ENCODE measurements at regions not wholly inside any gene's neighbourhood (a gene's known extent, or its start where the extent isn't known, plus 50 kb on each side); places are given as distances from the start of the nearest gene placed in this dataset.

DNA sequence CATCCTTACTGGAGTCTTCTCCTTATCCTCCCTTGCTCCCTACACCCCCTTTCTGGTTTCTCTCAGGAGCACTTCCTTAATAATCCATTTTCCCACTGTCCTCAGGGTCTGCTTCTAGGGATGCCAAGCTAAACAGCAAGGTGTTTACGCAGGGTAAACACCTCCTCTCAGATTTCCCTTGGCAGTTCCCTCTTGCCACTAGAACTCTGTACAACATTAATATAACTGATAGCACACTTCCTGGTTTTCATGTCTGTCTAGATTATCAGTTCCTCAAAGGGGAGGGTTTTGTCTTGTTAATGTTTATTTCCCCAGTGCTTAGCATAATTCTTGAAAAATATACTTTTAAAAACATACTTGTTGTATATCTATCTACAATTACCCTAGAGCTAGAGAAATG lies 118.0 kb upstream of the SLC24A5 start:
- Histone ChIP-seq H3K4me3 (no peak overlapping the region), H3K9me3 (ENCODE audit: control insufficient read depth in 4 of 4, insufficient read depth in 3 of 4, low read length in 3 of 4) (peaks cover 0 to 2% (median 0%) of the 10 kb centered on the region in 4 donors), H3K27me3 (ENCODE audit: control insufficient read depth in 3 of 3, insufficient read depth in 3 of 3, low read length in 2 of 3) (no peaks in the 10 kb centered on the region), H3K36me3 (ENCODE audit: control insufficient read depth in 4 of 4, insufficient read depth in 4 of 4, low read length in 4 of 4) (no peaks in the 10 kb centered on the region), H3K27ac (ENCODE audit: low read depth in 1 of 2, low read length in 1 of 2) (no peak overlapping the region), H3K9ac (ENCODE audit: insufficient read depth in 1 of 2, low read length in 2 of 2) (no peak overlapping the region), H3K4me1 (ENCODE audit: control insufficient read depth in 5 of 5, insufficient read depth in 5 of 5, low read length in 5 of 5) (peaks cover 0 to 2% (median 0%) of the 10 kb centered on the region in 5 donors)
- TF ChIP-seq, protein P1, sequence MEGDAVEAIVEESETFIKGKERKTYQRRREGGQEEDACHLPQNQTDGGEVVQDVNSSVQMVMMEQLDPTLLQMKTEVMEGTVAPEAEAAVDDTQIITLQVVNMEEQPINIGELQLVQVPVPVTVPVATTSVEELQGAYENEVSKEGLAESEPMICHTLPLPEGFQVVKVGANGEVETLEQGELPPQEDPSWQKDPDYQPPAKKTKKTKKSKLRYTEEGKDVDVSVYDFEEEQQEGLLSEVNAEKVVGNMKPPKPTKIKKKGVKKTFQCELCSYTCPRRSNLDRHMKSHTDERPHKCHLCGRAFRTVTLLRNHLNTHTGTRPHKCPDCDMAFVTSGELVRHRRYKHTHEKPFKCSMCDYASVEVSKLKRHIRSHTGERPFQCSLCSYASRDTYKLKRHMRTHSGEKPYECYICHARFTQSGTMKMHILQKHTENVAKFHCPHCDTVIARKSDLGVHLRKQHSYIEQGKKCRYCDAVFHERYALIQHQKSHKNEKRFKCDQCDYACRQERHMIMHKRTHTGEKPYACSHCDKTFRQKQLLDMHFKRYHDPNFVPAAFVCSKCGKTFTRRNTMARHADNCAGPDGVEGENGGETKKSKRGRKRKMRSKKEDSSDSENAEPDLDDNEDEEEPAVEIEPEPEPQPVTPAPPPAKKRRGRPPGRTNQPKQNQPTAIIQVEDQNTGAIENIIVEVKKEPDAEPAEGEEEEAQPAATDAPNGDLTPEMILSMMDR (IDR thresholded peaks at IDR 0.05; ENCODE audit: control extremely low read depth, extremely low read depth): no peak
- ATAC-seq (ENCODE audit: insufficient read depth, low FRiP score) (no peak), DNase-seq (no peak)
- WGBS, 2 donors: 42 to 52% methylated on average over 1 of the region's 1 CpG

DNA sequence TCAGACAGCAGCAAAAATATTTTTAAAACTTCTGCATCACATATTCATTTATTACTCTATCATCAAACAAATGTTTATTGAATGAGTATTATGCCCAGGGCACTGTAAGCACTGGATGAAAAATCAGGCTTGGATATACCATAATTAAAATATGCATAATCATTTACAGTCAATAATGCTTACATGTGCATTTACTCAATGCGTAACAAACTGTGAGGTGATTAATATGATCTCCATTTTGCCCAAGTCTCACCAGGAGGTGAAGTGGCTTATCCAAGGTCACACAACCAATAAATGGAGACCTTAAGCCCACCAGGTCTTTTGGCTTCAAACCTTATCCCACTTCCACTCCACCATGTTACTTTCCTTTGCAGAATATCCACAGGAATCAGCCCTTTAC lies 117.3 kb upstream of the SLC24A5 start:
- no peak overlapping the region for H3K9ac ChIP-seq (ENCODE audit: insufficient read depth in 1 of 2, low read length in 2 of 2)
- TF ChIP-seq, protein P1 (IDR thresholded peaks at IDR 0.05; ENCODE audit: control extremely low read depth, extremely low read depth): no peak
- H3K4me1 ChIP-seq (ENCODE audit: control insufficient read depth in 5 of 5, insufficient read depth in 5 of 5, low read length in 5 of 5): peaks cover 0 to 2% (median 0%) of the 10 kb centered on the region in 5 donors
- no peaks in the 10 kb centered on the region for H3K36me3 ChIP-seq (ENCODE audit: control insufficient read depth in 4 of 4, insufficient read depth in 4 of 4, low read length in 4 of 4)
- no peak overlapping the region for H3K27ac ChIP-seq (ENCODE audit: low read depth in 1 of 2, low read length in 1 of 2)
- WGBS, 2 donors: 97% methylated on average over 1 of the region's 1 CpG
- ATAC-seq (ENCODE audit: insufficient read depth, low FRiP score) (no peak), DNase-seq (no peak)
- H3K9me3 ChIP-seq (ENCODE audit: control insufficient read depth in 4 of 4, insufficient read depth in 3 of 4, low read length in 3 of 4): peaks cover 0 to 2% (median 0%) of the 10 kb centered on the region in 4 donors
- H3K4me3 ChIP-seq: no peak overlapping the region
- H3K27me3 ChIP-seq (ENCODE audit: control insufficient read depth in 3 of 3, insufficient read depth in 3 of 3, low read length in 2 of 3): no peaks in the 10 kb centered on the region

DNA sequence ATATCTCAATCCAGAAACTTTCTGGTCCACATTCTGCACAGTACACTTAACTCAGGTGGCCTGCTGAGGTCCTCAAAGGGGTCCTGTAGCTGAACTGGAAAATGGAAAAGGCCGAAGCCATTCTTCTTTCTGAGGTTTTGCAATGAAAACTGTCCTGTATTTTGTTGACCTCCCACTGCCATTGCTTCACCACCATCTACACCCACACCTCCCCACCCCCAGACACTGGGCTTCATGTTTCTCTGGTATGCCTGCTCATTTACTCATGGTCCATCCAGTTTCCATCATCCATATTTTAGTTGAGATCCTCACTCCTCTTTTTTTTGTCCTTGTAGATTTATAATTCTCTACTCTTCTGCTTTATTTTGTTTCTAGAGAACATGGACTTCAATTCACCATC lies 115.7 kb upstream of the SLC24A5 start:
- WGBS, 2 donors: 91 to 96% methylated on average over 1 of the region's 1 CpG
- Histone ChIP-seq H3K9me3 (ENCODE audit: control insufficient read depth in 4 of 4, insufficient read depth in 3 of 4, low read length in 3 of 4) (peaks cover 0 to 2% (median 0%) of the 10 kb centered on the region in 4 donors), H3K9ac (ENCODE audit: insufficient read depth in 1 of 2, low read length in 2 of 2) (no peak overlapping the region), H3K27ac (ENCODE audit: low read depth in 1 of 2, low read length in 1 of 2) (no peak overlapping the region), H3K4me3 (no peak overlapping the region), H3K27me3 (ENCODE audit: control insufficient read depth in 3 of 3, insufficient read depth in 3 of 3, low read length in 2 of 3) (no peaks in the 10 kb centered on the region), H3K36me3 (ENCODE audit: control insufficient read depth in 4 of 4, insufficient read depth in 4 of 4, low read length in 4 of 4) (no peaks in the 10 kb centered on the region), H3K4me1 (ENCODE audit: control insufficient read depth in 5 of 5, insufficient read depth in 5 of 5, low read length in 5 of 5) (peaks cover 0 to 2% (median 0%) of the 10 kb centered on the region in 5 donors)
- DNase-seq (no peak), ATAC-seq (ENCODE audit: insufficient read depth, low FRiP score) (no peak)
- TF ChIP-seq, protein P1 (IDR thresholded peaks at IDR 0.05; ENCODE audit: control extremely low read depth, extremely low read depth): no peak

DNA sequence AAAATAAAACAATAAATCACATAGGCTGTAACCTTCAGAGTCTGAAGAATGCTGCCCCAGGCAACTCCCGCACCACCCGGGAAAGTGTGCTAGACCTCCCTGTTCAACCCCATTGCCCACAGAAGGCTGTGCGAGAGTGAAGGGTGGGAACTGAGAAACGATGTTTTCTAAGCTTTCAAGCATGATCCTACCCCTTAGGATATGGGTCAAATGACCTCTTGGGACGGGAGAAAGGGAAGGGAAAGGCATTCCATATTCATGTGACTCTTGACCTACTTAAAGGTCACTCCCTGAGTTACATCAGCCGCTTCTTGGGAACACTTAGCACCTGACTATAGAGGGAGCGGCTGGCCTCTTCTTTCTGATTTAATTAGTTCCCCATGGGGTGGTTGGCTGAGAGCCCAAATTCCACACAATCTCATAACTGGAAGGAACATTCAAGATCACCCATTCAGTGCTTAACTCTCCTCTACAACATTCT lies 114.7 kb upstream of the SLC24A5 start:
- H3K36me3 ChIP-seq (ENCODE audit: control insufficient read depth in 4 of 4, insufficient read depth in 4 of 4, low read length in 4 of 4): no peaks in the 10 kb centered on the region
- no peaks in the 10 kb centered on the region for H3K27me3 ChIP-seq (ENCODE audit: control insufficient read depth in 3 of 3, insufficient read depth in 3 of 3, low read length in 2 of 3)
- H3K9ac ChIP-seq (ENCODE audit: insufficient read depth in 1 of 2, low read length in 2 of 2): no peak overlapping the region
- TF ChIP-seq, protein P1 (IDR thresholded peaks at IDR 0.05; ENCODE audit: control extremely low read depth, extremely low read depth): no peak
- DNase-seq (no peak), ATAC-seq (ENCODE audit: insufficient read depth, low FRiP score) (peak; percentile 63)
- H3K4me3 ChIP-seq: no peak overlapping the region
- peak overlapping the region in 1 of 2 donors; percentile 7 for H3K27ac ChIP-seq (ENCODE audit: low read depth in 1 of 2, low read length in 1 of 2)
- H3K9me3 ChIP-seq (ENCODE audit: control insufficient read depth in 4 of 4, insufficient read depth in 3 of 4, low read length in 3 of 4): peaks cover 0 to 2% (median 0%) of the 10 kb centered on the region in 4 donors
- WGBS, 2 donors: 55 to 83% methylated on average over 7 of the region's 7 CpGs
- peaks cover 0 to 2% (median 0%) of the 10 kb centered on the region in 5 donors for H3K4me1 ChIP-seq (ENCODE audit: control insufficient read depth in 5 of 5, insufficient read depth in 5 of 5, low read length in 5 of 5)

Measured in lung (tissue), 11 donors.